Right atrium auricular region (tissue), 2 donors: ENCODE measurements at regions not wholly inside any gene's neighbourhood (a gene's known extent, or its start where the extent isn't known, plus 50 kb on each side); places are given as distances from the start of the nearest gene placed in this dataset.

Experiments
- DNase-seq: peaks from one replicate; pipeline ENCODE4 v3.0.0-alpha.2; 2019; ENCODE audit warnings: low spot score
- H3K27ac ChIP-seq, 2 donors: fragments of 200-600 bp; sonication (generic); 1 replicate in 1 of 2; 2 replicates in 1 of 2; pipeline ENCODE4 v1.5.1; 2016 to 2019
- H3K27me3 ChIP-seq, 2 donors: fragments of 200-600 bp; sonication (generic); one replicate each; pipeline versions ENCODE4 v1.5.1 to v1.6.0; 2017 to 2019
- H3K36me3 ChIP-seq: fragments of 200-600 bp; sonication (generic); one replicate; pipeline ENCODE4 v1.5.1; 2016
- H3K4me1 ChIP-seq, 2 donors: fragments of 200-600 bp; sonication (generic); one replicate each; pipeline versions ENCODE4 v1.5.1 to v1.6.0; 2017 to 2019
- H3K4me3 ChIP-seq, 2 donors: fragments of 200-600 bp; sonication (generic); 1 replicate in 1 of 2; 2 replicates in 1 of 2; pipeline ENCODE4 v1.5.1; 2017 to 2019; ENCODE audit warnings: mild to moderate bottlenecking in 1 of 2, moderate library complexity in 1 of 2
- H3K9me3 ChIP-seq, 2 donors: fragments of 200-600 bp; sonication (generic); one replicate each; pipeline ENCODE4 v1.5.1; 2019
- TF ChIP-seq, protein P1 (sequence below), 2 donors: fragments of 200-600 bp; sonication (generic); IDR thresholded peaks; one replicate each; pipeline ENCODE4 v1.5.1; 2019; ENCODE audit warnings: antibody characterized with exemption in 2 of 2

DNA sequence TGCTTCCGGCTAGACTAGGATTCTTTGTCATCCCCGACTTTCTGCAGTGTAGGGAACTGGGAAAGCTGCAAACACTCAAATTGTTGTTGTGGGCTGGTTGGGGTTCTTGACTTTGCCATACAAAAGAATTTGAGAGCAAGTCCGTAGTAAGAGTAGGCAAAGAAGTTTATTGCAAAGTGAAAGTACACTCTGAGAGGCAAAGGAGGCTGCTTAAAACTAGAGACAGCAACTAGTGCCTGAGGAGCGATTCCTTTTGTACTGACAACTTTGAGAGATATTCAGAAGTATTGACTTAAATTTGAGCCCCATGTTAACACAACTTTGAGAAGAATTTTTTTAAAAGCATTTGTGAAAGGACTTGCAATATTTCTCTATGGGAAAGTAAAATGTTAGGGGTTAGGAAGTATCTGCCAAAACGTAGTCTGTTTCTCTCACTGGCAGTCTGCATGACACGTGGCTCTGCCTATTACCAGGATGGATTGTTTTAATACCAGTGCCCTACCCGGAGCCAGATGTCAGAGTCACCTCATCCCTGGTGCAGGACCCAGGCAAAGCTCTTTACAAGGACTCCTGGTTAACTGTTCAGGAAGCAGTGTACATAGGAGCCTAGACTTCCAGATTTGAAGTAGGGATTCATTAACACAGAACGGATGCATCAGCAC, 85.0 kb upstream of the CLPB start:
- H3K27me3 ChIP-seq, result no peaks in the 10 kb centered on the region
- no peak overlapping the region for H3K27ac ChIP-seq
- no peak for DNase-seq
- H3K36me3 ChIP-seq, result no peaks in the 10 kb centered on the region
- peak overlapping the region in 1 of 2 donors; percentile 21 for H3K4me3 ChIP-seq
- no peaks in the 10 kb centered on the region for H3K4me1 ChIP-seq
- H3K9me3 ChIP-seq, result no peaks in the 10 kb centered on the region
- TF ChIP-seq, protein P1, sequence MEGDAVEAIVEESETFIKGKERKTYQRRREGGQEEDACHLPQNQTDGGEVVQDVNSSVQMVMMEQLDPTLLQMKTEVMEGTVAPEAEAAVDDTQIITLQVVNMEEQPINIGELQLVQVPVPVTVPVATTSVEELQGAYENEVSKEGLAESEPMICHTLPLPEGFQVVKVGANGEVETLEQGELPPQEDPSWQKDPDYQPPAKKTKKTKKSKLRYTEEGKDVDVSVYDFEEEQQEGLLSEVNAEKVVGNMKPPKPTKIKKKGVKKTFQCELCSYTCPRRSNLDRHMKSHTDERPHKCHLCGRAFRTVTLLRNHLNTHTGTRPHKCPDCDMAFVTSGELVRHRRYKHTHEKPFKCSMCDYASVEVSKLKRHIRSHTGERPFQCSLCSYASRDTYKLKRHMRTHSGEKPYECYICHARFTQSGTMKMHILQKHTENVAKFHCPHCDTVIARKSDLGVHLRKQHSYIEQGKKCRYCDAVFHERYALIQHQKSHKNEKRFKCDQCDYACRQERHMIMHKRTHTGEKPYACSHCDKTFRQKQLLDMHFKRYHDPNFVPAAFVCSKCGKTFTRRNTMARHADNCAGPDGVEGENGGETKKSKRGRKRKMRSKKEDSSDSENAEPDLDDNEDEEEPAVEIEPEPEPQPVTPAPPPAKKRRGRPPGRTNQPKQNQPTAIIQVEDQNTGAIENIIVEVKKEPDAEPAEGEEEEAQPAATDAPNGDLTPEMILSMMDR (IDR thresholded peaks at IDR 0.05), result no peak

- H3K27ac ChIP-seq, result no peak overlapping the region
- no peaks in the 10 kb centered on the region for H3K27me3 ChIP-seq
- H3K36me3 ChIP-seq, result no peaks in the 10 kb centered on the region
- H3K4me3 ChIP-seq, result no peak overlapping the region
- no peaks in the 10 kb centered on the region for H3K4me1 ChIP-seq
- TF ChIP-seq, protein P1 (IDR thresholded peaks at IDR 0.05), result no peak
- no peak for DNase-seq
- peaks cover 9 to 20% of the 10 kb centered on the region in 2 donors for H3K9me3 ChIP-seq
Measured at GRCh38 chr11:72514331-72514730, 80.0 kb upstream of the CLPB start.

DNA sequence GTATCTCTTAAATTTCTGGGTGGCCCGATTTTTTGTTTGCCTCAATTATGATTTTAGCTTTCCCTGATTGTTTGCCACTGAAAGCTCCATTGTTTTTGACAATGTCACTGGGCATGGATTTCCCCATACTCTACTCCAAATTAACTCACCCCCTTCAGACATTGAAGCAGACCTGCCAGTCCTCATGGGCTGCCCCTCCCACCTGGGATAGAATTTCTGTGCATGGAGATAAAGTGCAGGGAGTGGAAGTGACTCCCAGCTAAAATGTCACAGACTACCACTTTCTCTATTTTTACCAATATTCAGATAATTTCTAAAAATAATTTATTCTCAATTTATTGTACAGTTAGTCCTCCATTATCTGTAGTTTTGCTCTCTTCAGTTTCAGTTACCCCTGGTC, 79.1 kb upstream of the CLPB start:
- H3K4me3 ChIP-seq, result no peak overlapping the region
- H3K27me3 ChIP-seq, result no peaks in the 10 kb centered on the region
- no peak overlapping the region for H3K27ac ChIP-seq
- DNase-seq, result no peak
- no peaks in the 10 kb centered on the region for H3K36me3 ChIP-seq
- TF ChIP-seq, protein P1 (IDR thresholded peaks at IDR 0.05), result no peak
- H3K4me1 ChIP-seq, result no peaks in the 10 kb centered on the region
- H3K9me3 ChIP-seq, result peaks cover 9 to 20% of the 10 kb centered on the region in 2 donors

- peaks cover 9 to 24% of the 10 kb centered on the region in 2 donors for H3K9me3 ChIP-seq
- no peak overlapping the region for H3K27ac ChIP-seq
- DNase-seq, result no peak
- no peaks in the 10 kb centered on the region for H3K27me3 ChIP-seq
- H3K4me3 ChIP-seq, result no peak overlapping the region
- H3K36me3 ChIP-seq, result no peaks in the 10 kb centered on the region
- TF ChIP-seq, protein P1 (IDR thresholded peaks at IDR 0.05), result no peak
- no peaks in the 10 kb centered on the region for H3K4me1 ChIP-seq
Measured at GRCh38 chr11:72512956-72513355, 78.6 kb upstream of the CLPB start.

DNA sequence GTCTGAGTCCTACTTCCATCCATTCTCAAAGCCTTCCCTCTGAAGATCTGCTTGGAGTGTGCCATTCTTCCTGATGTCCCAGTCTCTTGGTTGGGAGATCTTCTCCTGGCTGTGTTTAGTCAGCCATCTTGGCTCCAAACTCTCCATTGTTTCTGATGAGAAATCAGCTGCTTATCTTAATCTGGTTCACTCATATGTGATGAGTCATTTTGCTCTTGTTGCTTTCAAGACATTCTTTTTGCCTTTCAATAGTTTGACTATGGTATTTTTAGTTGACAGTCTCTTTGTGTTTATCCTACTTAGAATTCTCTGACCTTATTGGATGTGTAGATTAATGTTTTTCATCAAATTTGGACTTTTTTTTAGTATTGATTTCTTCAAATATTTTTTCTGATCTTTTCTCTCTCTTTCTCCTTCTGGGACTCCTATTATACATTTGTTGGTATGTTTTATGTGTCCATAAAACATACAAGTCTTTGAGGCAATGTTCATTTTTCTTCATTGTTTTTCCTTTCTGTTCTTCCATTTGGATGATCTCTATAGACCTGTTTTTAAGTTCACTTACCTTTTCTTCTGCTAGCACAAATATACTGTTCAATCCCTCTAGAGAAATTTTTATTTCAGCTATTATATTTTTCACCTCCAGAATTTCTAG, 77.2 kb upstream of the CLPB start:
- no peak overlapping the region for H3K27ac ChIP-seq
- H3K36me3 ChIP-seq, result no peaks in the 10 kb centered on the region
- peaks cover 9 to 27% of the 10 kb centered on the region in 2 donors for H3K9me3 ChIP-seq
- no peaks in the 10 kb centered on the region for H3K27me3 ChIP-seq
- TF ChIP-seq, protein P1 (IDR thresholded peaks at IDR 0.05), result no peak
- no peak overlapping the region for H3K4me3 ChIP-seq
- no peak for DNase-seq
- no peaks in the 10 kb centered on the region for H3K4me1 ChIP-seq
